Bronchial epithelial cell (primary cell): ENCODE measurements at regions not wholly inside any gene's neighbourhood (a gene's known extent, or its start where the extent isn't known, plus 50 kb on each side); places are given as distances from the start of the nearest gene placed in this dataset.

ENCODE experiments used
- DNase-seq: peaks from one replicate; pipeline ENCODE4 v3.0.0-alpha.2; 2010; ENCODE audit warnings: low read depth
- FAIRE-seq: peaks from 2 replicates; lab custom pipeline; 2011; peaks lifted over from hg19 to GRCh38; lab: Jason Lieb, UNC
- H3K27me3 ChIP-seq: 2 replicates; pipeline ENCODE4 v1.5.1; 2011; ENCODE audit warnings: low read length; ENCODE audit not compliant: control insufficient read depth, insufficient read depth
- H3K36me3 ChIP-seq: 2 replicates; pipeline ENCODE4 v1.5.1; 2011; ENCODE audit warnings: low read length; ENCODE audit not compliant: control insufficient read depth, insufficient read depth
- H3K4me3 ChIP-seq: 2 replicates; pipeline ENCODE4 v1.5.1; 2011; ENCODE audit warnings: mild to moderate bottlenecking, low read depth, low read length, control low read depth
- CTCF ChIP-seq: IDR thresholded peaks from 2 replicates; pipeline ENCODE4 v1.5.1; 2011; ENCODE audit warnings: mild to moderate bottlenecking, moderate library complexity, low read length, control low read depth, inconsistent platforms; ENCODE audit not compliant: insufficient read depth, severe bottlenecking

- TF ChIP-seq CTCF, result no peak
- DNase-seq (no peak), FAIRE-seq (no peak)
- Histone ChIP-seq H3K36me3 (no peaks in the 10 kb centered on the region), H3K27me3 (peaks cover 1% of the 10 kb centered on the region), H3K4me3 (no peak overlapping the region)
These were observed 613.9 kb downstream of the PTPRU start for GRCh38 chr1:29849991-29850757.

GRCh38 chr1:29849038-29849750 is 612.9 kb downstream of the PTPRU start:
- H3K27me3 ChIP-seq, result peaks cover 1% of the 10 kb centered on the region
- TF ChIP-seq CTCF, result peak; percentile 48
- DNase-seq, result peak; percentile 42
- H3K4me3 ChIP-seq, result no peak overlapping the region
- peak; percentile 47 for FAIRE-seq
- H3K36me3 ChIP-seq, result no peaks in the 10 kb centered on the region

- TF ChIP-seq CTCF, result no peak
- DNase-seq (no peak), FAIRE-seq (peak; percentile 43)
- Histone ChIP-seq H3K36me3 (no peaks in the 10 kb centered on the region), H3K27me3 (peaks cover 1% of the 10 kb centered on the region), H3K4me3 (no peak overlapping the region)
These were observed 609.6 kb downstream of the PTPRU start for GRCh38 chr1:29845910-29846309.

GRCh38 chr1:29842130-29842529 is 605.8 kb downstream of the PTPRU start:
- no peaks in the 10 kb centered on the region for H3K27me3 ChIP-seq
- no peak for TF ChIP-seq CTCF
- H3K36me3 ChIP-seq, result no peaks in the 10 kb centered on the region
- FAIRE-seq, result no peak
- no peak for DNase-seq
- no peak overlapping the region for H3K4me3 ChIP-seq

- FAIRE-seq, result no peak
These were observed 603.4 kb downstream of the PTPRU start for GRCh38 chr1:29839726-29840125.

More at GRCh38 chr1:29839726-29840125, 603.4 kb downstream of the PTPRU start:
- DNase-seq, result no peak
- H3K4me3 ChIP-seq, result no peak overlapping the region
- no peak for TF ChIP-seq CTCF
- H3K36me3 ChIP-seq, result no peaks in the 10 kb centered on the region
- H3K27me3 ChIP-seq, result no peaks in the 10 kb centered on the region
